ENCODE measurements at regions not wholly inside any gene's neighbourhood (a gene's known extent, or its start where the extent isn't known, plus 50 kb on each side); places are given as distances from the start of the nearest gene placed in this dataset.

DNA sequence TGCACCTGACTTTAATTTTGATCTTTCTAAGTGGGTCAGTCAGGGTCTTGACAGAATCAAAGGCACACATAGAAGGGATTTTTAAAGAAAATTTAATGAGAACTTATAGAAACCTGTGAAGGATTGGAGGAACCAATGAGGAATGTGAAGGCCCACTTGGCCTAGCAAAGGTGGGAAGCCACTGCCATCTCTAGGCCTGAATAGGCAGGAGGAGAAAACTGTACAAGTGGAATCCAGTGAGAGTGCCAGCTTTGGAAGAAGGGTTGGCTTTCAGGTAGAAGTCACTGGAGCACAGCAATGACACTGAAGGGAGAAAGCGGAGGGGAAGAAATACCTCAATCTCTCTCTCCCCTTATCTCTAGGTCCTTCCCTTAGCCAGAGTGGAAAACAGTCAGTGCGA, 380.7 kb upstream of the KCNMB2 start:
- DNase-seq (ENCODE audit: insufficient read length, low spot score) (no peak), FAIRE-seq (no peak)
- peak; percentile 7 for TF ChIP-seq CTCF (IDR thresholded peaks at IDR 0.05; ENCODE audit: insufficient read depth, missing control alignments)

- FAIRE-seq (no peak), DNase-seq (ENCODE audit: insufficient read length, low spot score) (no peak)
- TF ChIP-seq CTCF (IDR thresholded peaks at IDR 0.05; ENCODE audit: insufficient read depth, missing control alignments), result no peak
Measured at GRCh38 chr3:178156301-178156700, 379.9 kb upstream of the KCNMB2 start.

DNA sequence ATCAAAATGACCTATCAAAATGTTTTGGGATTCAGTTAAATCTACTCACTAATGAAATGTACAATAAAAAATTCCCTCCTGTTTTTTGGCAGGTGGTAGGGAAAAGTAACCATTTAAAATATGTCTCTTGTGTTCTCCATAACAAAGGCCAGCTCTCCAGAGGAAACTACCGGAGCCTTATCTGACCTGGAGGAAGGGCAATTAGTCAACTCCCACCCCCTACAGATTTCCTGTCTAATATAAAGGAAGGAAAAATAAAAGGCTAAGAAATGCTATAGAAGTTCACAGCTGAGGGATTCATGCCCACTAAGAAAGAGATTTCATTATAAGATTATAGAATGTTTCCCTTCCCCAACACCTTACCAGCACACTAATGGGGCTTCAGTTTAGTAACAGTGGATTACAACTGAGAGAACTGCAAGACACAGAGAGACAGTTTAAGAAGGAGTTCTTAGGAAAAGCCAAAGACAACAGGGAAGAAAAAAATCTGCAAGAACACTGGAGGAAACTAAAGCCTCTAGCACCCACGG, 376.5 kb upstream of the KCNMB2 start:
- no peak for DNase-seq (ENCODE audit: insufficient read length, low spot score)
- no peak for TF ChIP-seq CTCF (IDR thresholded peaks at IDR 0.05; ENCODE audit: insufficient read depth, missing control alignments)
- FAIRE-seq, result no peak

DNA sequence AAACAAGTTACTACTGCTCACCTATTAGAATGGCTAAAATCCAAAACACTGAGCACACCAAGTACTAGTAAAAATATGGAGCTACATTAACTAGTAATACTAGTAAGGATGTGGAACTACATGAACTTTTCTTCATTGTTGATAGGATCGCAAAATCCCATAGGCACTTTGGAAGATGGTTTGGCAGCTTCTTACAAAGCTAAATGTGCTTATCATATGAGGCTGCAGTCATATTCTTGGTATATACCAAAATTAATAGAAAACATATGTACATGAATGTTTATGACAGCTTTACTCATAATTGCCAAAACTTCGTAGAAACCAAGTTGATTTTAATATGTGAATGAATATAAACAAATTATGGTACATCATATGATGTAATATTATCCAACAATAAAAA, 366.8 kb upstream of the KCNMB2 start:
- no peak for TF ChIP-seq CTCF (IDR thresholded peaks at IDR 0.05; ENCODE audit: insufficient read depth, missing control alignments)
- FAIRE-seq (no peak), DNase-seq (ENCODE audit: insufficient read length, low spot score) (no peak)

DNA sequence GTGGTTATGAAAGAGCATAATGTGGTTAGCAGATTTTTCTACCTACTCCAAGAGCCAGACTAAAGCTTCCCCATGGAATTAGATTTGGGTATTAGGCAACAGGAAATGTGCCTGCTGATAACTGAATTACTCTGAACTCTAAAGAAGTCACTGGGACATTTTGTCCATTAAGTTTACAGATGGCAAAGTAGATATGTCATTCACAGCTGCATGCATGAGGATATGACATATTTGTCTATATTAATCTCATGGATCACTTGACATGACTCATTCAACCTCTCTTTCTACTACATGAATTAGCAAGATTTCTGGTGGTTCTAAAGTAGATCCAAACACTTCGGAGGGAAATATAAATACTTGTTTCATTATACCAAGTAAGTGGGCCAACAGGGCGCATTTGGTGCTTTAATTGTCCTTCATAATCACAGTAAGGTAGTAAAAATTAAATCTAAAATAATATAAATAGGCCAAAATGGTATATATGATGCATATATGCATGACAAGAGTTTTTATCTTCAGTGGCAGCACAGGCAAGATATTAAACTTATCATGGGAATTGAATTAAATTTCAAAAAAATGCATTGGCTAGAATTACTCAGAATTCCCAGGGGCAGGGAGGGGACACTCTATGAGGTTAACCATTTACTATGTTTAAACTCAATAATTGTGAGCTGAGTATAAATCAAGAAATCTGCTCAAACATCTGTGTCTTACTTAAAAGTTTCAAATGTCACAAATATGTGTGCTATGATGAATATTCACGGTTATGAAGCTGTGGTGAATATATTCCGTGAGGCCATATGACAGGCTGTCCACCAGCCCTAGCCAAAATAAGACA, 365.3 kb upstream of the KCNMB2 start:
- DNase-seq (ENCODE audit: insufficient read length, low spot score) (no peak), FAIRE-seq (no peak)
- no peak for TF ChIP-seq CTCF (IDR thresholded peaks at IDR 0.05; ENCODE audit: insufficient read depth, missing control alignments)

DNA sequence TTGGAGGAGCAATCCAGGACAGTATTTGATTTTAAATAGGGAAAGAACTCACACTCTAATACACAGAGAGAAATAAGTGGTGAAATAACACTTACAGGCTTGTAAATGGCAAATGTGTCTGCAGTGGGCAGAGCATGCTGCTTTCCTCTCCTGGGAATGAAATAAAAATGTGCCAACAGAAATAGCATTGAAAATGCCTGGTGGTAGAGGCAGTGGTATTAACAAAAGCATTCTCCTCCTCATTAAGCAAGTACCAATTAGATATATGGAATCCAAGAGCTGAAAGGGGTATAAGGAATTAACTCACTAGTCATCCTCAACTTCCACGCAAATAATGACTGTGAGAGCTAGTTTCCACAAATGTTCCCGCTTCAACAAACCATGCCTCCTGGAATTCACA, 364.1 kb upstream of the KCNMB2 start:
- TF ChIP-seq CTCF (IDR thresholded peaks at IDR 0.05; ENCODE audit: insufficient read depth, missing control alignments), result no peak
- DNase-seq (ENCODE audit: insufficient read length, low spot score) (no peak), FAIRE-seq (no peak)
